Superior temporal gyrus (tissue), 1 donor: ENCODE measurements at regions not wholly inside any gene's neighbourhood (a gene's known extent, or its start where the extent isn't known, plus 50 kb on each side); places are given as distances from the start of the nearest gene placed in this dataset.
"Not testable (repeated sequence)": the region's sequence is repeated elsewhere in the genome, so short reads cannot be mapped to it uniquely, and the experiment has no call there.

Source experiments
- DNase-seq: peaks from one replicate; pipeline ENCODE4 v3.0.0-alpha.2; 2016; ENCODE audit errors: extremely low spot score

- no peak for DNase-seq
Measured at GRCh38 chr22:23381661-23382427, 198.2 kb downstream of the IGLL1 start.

- no peak for DNase-seq
Measured at GRCh38 chr22:23380911-23381310, 199.2 kb downstream of the IGLL1 start.

- no peak for DNase-seq
Measured at GRCh38 chr22:23380230-23380573, 199.9 kb downstream of the IGLL1 start.

GRCh38 chr22:23379540-23380229 is 199.4 kb downstream of the BCR start:
- DNase-seq, result not testable (repeated sequence)

DNA sequence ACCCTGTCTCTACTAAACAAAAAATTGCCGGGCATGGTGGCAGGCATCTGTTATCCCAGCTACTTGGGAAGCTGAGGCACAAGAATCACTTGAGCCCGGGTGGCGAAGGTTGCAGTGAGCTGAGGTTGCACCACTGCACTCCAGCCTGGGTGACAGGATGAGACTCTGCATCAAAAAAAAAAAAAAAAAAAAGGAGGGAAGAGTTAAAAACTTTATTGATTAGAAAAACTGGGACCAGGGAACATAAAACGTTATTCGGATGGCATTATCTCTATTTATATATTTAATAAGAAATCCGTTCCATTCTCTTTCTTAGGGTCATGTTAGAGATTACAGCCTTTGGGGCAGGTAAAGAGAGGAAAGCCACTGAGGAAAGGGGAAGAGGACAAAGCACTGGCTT is 197.5 kb downstream of the BCR start:
- no peak for DNase-seq

GRCh38 chr22:23376256-23376655 is 195.9 kb downstream of the BCR start:
- DNase-seq, result no peak

DNA sequence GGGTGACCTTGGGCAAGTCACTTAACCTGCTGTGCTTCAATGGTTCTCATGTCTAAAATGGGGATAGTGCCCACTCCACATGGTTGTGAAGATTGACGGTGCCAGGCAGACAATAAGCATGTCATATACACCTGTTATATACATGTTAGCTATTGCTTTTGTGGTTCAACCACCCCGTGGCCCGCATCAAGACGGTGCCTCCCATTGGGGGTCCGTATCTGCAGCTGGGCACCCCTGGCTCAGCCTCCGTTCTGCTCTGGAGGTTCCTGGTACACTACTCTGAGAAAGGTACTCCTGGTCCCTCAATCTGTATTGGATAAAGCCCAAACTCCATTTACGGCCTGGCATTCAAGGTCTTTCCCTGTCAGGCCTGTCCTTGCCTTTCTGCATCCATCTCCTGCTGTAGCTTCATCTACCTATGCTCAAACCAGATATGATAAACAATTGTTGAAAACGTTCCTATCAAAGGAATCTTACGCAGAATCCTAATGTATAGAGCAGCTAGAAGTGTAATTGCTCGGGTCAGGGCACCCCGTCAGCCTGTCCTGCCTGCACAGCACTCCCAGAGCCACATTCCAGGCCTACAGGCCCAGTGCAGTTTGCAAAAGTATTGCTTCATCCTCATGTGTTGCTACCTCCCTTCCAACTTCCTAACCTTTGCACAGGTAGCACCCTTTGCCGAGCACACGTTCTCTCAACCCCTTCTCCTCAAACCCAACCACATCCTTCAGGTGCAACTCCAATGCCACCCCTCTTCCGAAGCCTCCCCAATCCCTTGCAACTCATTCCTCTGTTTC is 194.9 kb downstream of the BCR start:
- DNase-seq, result no peak

- DNase-seq, result no peak
Measured at GRCh38 chr22:23373601-23374000, 193.3 kb downstream of the BCR start.

DNA sequence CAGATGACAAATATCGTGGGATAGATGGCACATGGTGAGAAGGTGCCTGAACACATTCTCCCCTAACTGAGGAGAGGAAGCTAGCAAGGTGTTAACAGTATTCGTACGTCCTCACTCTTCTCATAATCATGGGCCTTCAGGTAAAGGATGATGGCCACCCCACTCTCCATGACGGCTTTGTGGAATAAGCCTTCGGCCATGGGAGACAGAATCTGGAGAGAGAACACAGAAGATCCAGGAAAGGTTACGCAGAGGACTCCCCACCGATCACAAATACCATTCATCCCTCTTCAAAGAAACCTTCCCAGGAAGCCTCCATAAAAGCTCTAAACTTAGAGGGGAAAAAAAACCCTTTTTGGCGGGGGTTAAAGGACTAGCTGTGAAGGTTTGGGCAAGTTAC is 189.9 kb downstream of the BCR start:
- no peak for DNase-seq

- no peak for DNase-seq
Measured at GRCh38 chr22:23369054-23369685, 188.9 kb downstream of the BCR start.
